ENCODE measurements at regions not wholly inside any gene's neighbourhood (a gene's known extent, or its start where the extent isn't known, plus 50 kb on each side); places are given as distances from the start of the nearest gene placed in this dataset.
A peak's percentile ranks its signal among the peaks of the same experiment; 100 is the strongest.
"Not testable (repeated sequence)": the region's sequence is repeated elsewhere in the genome, so short reads cannot be mapped to it uniquely, and the experiment has no call there.

GRCh38 chr9:7489036-7489435, 310.5 kb downstream of the DMAC1 start:
- H3K36me3 ChIP-seq: no peaks in the 10 kb centered on the region
- no peak for ATAC-seq
- H3K9me3 ChIP-seq: no peaks in the 10 kb centered on the region
- no peak overlapping the region for H3K27ac ChIP-seq
- no peak overlapping the region for H3K4me3 ChIP-seq
- H3K27me3 ChIP-seq: no peaks in the 10 kb centered on the region
- intact Hi-C loops (cut with DNase I): no loop called here
- H3K4me1 ChIP-seq: no peaks in the 10 kb centered on the region
- TF ChIP-seq CTCF (IDR thresholded peaks at IDR 0.05): no peak
- no peak for DNase-seq

GRCh38 chr9:7484014-7484413, 315.6 kb downstream of the DMAC1 start:
- H3K9me3 ChIP-seq; H3K36me3 ChIP-seq; H3K4me1 ChIP-seq; intact Hi-C loops (cut with DNase I); ATAC-seq; H3K27ac ChIP-seq; H3K4me3 ChIP-seq; DNase-seq; H3K27me3 ChIP-seq: not testable (repeated sequence)

GRCh38 chr9:7481570-7481969, 318.0 kb downstream of the DMAC1 start:
- no peak for ATAC-seq
- DNase-seq: no peak
- Histone ChIP-seq H3K4me3 (no peak overlapping the region), H3K4me1 (no peaks in the 10 kb centered on the region), H3K27me3 (no peaks in the 10 kb centered on the region), H3K27ac (no peak overlapping the region), H3K36me3 (no peaks in the 10 kb centered on the region), H3K9me3 (no peaks in the 10 kb centered on the region)
- intact Hi-C loops (cut with DNase I): no loop called here
- no peak for TF ChIP-seq CTCF (IDR thresholded peaks at IDR 0.05)

GRCh38 chr9:7479300-7479699, 320.3 kb downstream of the DMAC1 start:
- DNase-seq (no peak), ATAC-seq (no peak)
- intact Hi-C loops (cut with DNase I): no loop called here
- Histone ChIP-seq H3K27ac (no peak overlapping the region), H3K36me3 (no peaks in the 10 kb centered on the region), H3K9me3 (no peaks in the 10 kb centered on the region), H3K27me3 (no peaks in the 10 kb centered on the region), H3K4me1 (no peaks in the 10 kb centered on the region), H3K4me3 (no peak overlapping the region)
- TF ChIP-seq CTCF (IDR thresholded peaks at IDR 0.05): no peak

- peak in 2 of 4 donors; percentile 68 to 82 for DNase-seq
- no peaks in the 10 kb centered on the region for H3K36me3 ChIP-seq
- no peaks in the 10 kb centered on the region for H3K4me1 ChIP-seq
- H3K27ac ChIP-seq: no peak overlapping the region
- no peaks in the 10 kb centered on the region for H3K27me3 ChIP-seq
- ATAC-seq: no peak
- H3K4me3 ChIP-seq: no peak overlapping the region
- no peaks in the 10 kb centered on the region for H3K9me3 ChIP-seq
- intact Hi-C loops (cut with DNase I): no loop called here
- TF ChIP-seq CTCF (IDR thresholded peaks at IDR 0.05): no peak
Measured at GRCh38 chr9:7478646-7479045, 320.9 kb downstream of the DMAC1 start.

- no peak for ATAC-seq
- no peak overlapping the region for H3K4me3 ChIP-seq
- intact Hi-C loops (cut with DNase I): no loop called here
Measured at GRCh38 chr9:7467186-7467585, 332.4 kb downstream of the DMAC1 start.

More at GRCh38 chr9:7467186-7467585, 332.4 kb downstream of the DMAC1 start:
- Histone ChIP-seq H3K27ac (no peak overlapping the region), H3K27me3 (no peaks in the 10 kb centered on the region), H3K36me3 (no peaks in the 10 kb centered on the region), H3K9me3 (no peaks in the 10 kb centered on the region), H3K4me1 (no peaks in the 10 kb centered on the region)
- TF ChIP-seq CTCF (IDR thresholded peaks at IDR 0.05): no peak
- DNase-seq: no peak

All from left lung (tissue), 4 donors.